WTC11 (cell line): ENCODE measurements at regions not wholly inside any gene's neighbourhood (a gene's known extent, or its start where the extent isn't known, plus 50 kb on each side); places are given as distances from the start of the nearest gene placed in this dataset.

Experiments
- ATAC-seq: fragments of 200-7000 bp; cut with Tn5 transposase; 2 replicates; pipeline ENCODE4 v1.10.0; 2021; ENCODE audit warnings: mild to moderate bottlenecking, moderate library complexity
- CTCF ChIA-PET: fragments of 300-600 bp; sonication (Branson Sonifier 250); formaldehyde crosslinking; loops from one replicate; lab custom pipeline; 2021; ENCODE audit warnings: antibody characterized with exemption; lab: Charles Lee
- POLR2A ChIA-PET: fragments of 350-600 bp; sonication (Branson Sonifier 250); formaldehyde crosslinking; loops from one replicate; lab custom pipeline; 2021; ENCODE audit warnings: antibody characterized with exemption; lab: Charles Lee
- DNase-seq: peaks from one replicate; pipeline ENCODE4 v3.0.0; 2021; ENCODE audit warnings: low spot score
- H3K27ac Mint-ChIP-seq: 2 replicates; pipeline ENCODE4 v1.8.0; 2021; ENCODE audit warnings: mixed read lengths
- H3K27me3 Mint-ChIP-seq: 2 replicates; pipeline ENCODE4 v1.8.0; 2021; ENCODE audit warnings: low read depth, mild to moderate bottlenecking, moderate library complexity, mixed read lengths
- H3K36me3 Mint-ChIP-seq: 2 replicates; pipeline ENCODE4 v1.8.0; 2021; ENCODE audit warnings: mixed read lengths
- H3K4me1 Mint-ChIP-seq: 2 replicates; pipeline ENCODE4 v1.8.0; 2022; ENCODE audit warnings: mixed read lengths
- H3K4me3 Mint-ChIP-seq: 2 replicates; pipeline ENCODE4 v1.8.0; 2021; ENCODE audit warnings: mild to moderate bottlenecking, moderate library complexity, mixed read lengths
- H3K9me3 Mint-ChIP-seq: 2 replicates; pipeline ENCODE4 v1.8.0; 2021; ENCODE audit warnings: mixed read lengths
- ETV6 ChIP-seq: sonication (generic); formaldehyde crosslinking; IDR thresholded peaks from 2 replicates; pipeline ENCODE4 v1.8.1; 2022; ENCODE audit warnings: mild to moderate bottlenecking, missing genetic modification reagents
- GABPB1 ChIP-seq: sonication (generic); formaldehyde crosslinking; IDR thresholded peaks from 2 replicates; pipeline ENCODE4 v1.8.1; 2023; ENCODE audit warnings: mild to moderate bottlenecking, missing genetic modification reagents
- GRHL2 ChIP-seq: fragments of 250-450 bp; sonication (Bioruptor Pico); IDR thresholded peaks from 2 replicates; pipeline ENCODE4 v1.8.0; 2022; ENCODE audit warnings: mild to moderate bottlenecking, moderate library complexity; ENCODE audit not compliant: insufficient replicate concordance, severe bottlenecking
- KAT7 ChIP-seq: sonication (generic); formaldehyde crosslinking; IDR thresholded peaks from 2 replicates; pipeline ENCODE4 v1.8.1; 2023; ENCODE audit warnings: missing genetic modification reagents, mild to moderate bottlenecking, borderline replicate concordance
- OVOL2 ChIP-seq: fragments of 250-450 bp; sonication (Bioruptor Pico); IDR thresholded peaks from 2 replicates; pipeline ENCODE4 v1.9.0; 2021; ENCODE audit warnings: mild to moderate bottlenecking, borderline replicate concordance
- RELA ChIP-seq: sonication (generic); formaldehyde crosslinking; IDR thresholded peaks from 2 replicates; pipeline ENCODE4 v1.8.1; 2022; ENCODE audit warnings: missing genetic modification reagents, mild to moderate bottlenecking, borderline replicate concordance
- SMAD3 ChIP-seq: sonication (generic); formaldehyde crosslinking; IDR thresholded peaks from 2 replicates; pipeline ENCODE4 v1.8.0; 2022; ENCODE audit warnings: missing genetic modification reagents, mild to moderate bottlenecking, borderline replicate concordance
- SMAD4 ChIP-seq: sonication (generic); formaldehyde crosslinking; IDR thresholded peaks from 2 replicates; pipeline ENCODE4 v1.8.0; 2022; ENCODE audit warnings: mild to moderate bottlenecking, missing genetic modification reagents
- TEAD4 ChIP-seq: sonication (generic); formaldehyde crosslinking; IDR thresholded peaks from 2 replicates; pipeline ENCODE4 v1.8.0; 2022; ENCODE audit warnings: mild to moderate bottlenecking, missing genetic modification reagents
- ZBTB21 ChIP-seq: sonication (generic); formaldehyde crosslinking; IDR thresholded peaks from 2 replicates; pipeline ENCODE4 v1.8.1; 2023; ENCODE audit warnings: mild to moderate bottlenecking, missing genetic modification reagents, borderline replicate concordance
- ZNF121 ChIP-seq: sonication (generic); formaldehyde crosslinking; IDR thresholded peaks from 2 replicates; pipeline ENCODE4 v1.8.0; 2023; ENCODE audit warnings: missing genetic modification reagents
- ZNF232 ChIP-seq: sonication (generic); formaldehyde crosslinking; IDR thresholded peaks from 2 replicates; pipeline ENCODE4 v1.8.0; 2022; ENCODE audit warnings: mild to moderate bottlenecking, missing genetic modification reagents
- ZNF263 ChIP-seq: sonication (generic); formaldehyde crosslinking; IDR thresholded peaks from 2 replicates; pipeline ENCODE4 v1.8.1; 2022; ENCODE audit warnings: low read depth, mild to moderate bottlenecking, moderate library complexity, missing genetic modification reagents
- ZNF416 ChIP-seq: fragments of 250-450 bp; sonication (Bioruptor Pico); IDR thresholded peaks from 2 replicates; pipeline ENCODE4 v1.9.0; 2021; ENCODE audit warnings: mild to moderate bottlenecking, inconsistent platforms
- ZNF671 ChIP-seq: fragments of 250-450 bp; sonication (Bioruptor Pico); IDR thresholded peaks from 2 replicates; pipeline ENCODE4 v1.8.0; 2021; ENCODE audit warnings: mild to moderate bottlenecking
- TF ChIP-seq, protein P1 (sequence below): sonication (generic); formaldehyde crosslinking; conservative IDR thresholded peaks from 2 replicates; pipeline ENCODE4 v1.8.1; 2023; ENCODE audit warnings: mild to moderate bottlenecking, low read depth, missing genetic modification reagents, moderate library complexity
- TF ChIP-seq, protein P2 (sequence below): sonication (generic); formaldehyde crosslinking; IDR thresholded peaks from 2 replicates; pipeline ENCODE4 v1.8.0; 2022; ENCODE audit warnings: mild to moderate bottlenecking, missing genetic modification reagents
- TF ChIP-seq, protein P3 (sequence below): sonication (generic); formaldehyde crosslinking; IDR thresholded peaks from 2 replicates; pipeline ENCODE4 v1.8.1; 2023; ENCODE audit warnings: mild to moderate bottlenecking, missing genetic modification reagents, moderate library complexity
- TF ChIP-seq, protein P4 (sequence below): sonication (generic); formaldehyde crosslinking; IDR thresholded peaks from 2 replicates; pipeline ENCODE4 v1.8.0; 2022; ENCODE audit warnings: mild to moderate bottlenecking, missing genetic modification reagents
- TF ChIP-seq, protein P5 (sequence below): fragments of 250-450 bp; sonication (Bioruptor Pico); IDR thresholded peaks from 2 replicates; pipeline ENCODE4 v1.8.0; 2021; ENCODE audit warnings: mild to moderate bottlenecking
- TF ChIP-seq, protein P6 (sequence below): sonication (generic); formaldehyde crosslinking; IDR thresholded peaks from 2 replicates; pipeline ENCODE4 v1.8.1; 2022; ENCODE audit warnings: low read depth, mild to moderate bottlenecking, moderate library complexity, missing genetic modification reagents, borderline replicate concordance

DNA sequence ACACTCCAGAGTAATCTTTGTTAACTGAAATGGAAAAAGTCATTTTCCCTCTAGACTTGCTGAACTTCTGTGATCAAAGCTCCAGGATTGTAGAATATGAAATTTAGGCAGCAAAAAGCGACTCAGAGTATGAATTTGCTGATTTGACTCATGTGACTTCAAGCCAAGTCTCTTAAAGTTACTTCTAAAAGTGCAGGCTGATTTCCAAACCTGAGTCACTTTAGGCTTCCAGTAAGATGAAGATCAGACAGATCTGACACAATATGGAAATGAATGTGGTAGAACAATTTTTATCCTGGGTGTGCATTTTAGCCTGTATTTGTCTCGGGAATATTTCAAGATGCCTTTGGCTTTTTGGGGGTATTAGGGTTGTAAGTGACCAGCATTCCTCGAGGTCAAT, 151.0 kb upstream of the TMTC4 start (continued):
- TF ChIP-seq, protein P1, sequence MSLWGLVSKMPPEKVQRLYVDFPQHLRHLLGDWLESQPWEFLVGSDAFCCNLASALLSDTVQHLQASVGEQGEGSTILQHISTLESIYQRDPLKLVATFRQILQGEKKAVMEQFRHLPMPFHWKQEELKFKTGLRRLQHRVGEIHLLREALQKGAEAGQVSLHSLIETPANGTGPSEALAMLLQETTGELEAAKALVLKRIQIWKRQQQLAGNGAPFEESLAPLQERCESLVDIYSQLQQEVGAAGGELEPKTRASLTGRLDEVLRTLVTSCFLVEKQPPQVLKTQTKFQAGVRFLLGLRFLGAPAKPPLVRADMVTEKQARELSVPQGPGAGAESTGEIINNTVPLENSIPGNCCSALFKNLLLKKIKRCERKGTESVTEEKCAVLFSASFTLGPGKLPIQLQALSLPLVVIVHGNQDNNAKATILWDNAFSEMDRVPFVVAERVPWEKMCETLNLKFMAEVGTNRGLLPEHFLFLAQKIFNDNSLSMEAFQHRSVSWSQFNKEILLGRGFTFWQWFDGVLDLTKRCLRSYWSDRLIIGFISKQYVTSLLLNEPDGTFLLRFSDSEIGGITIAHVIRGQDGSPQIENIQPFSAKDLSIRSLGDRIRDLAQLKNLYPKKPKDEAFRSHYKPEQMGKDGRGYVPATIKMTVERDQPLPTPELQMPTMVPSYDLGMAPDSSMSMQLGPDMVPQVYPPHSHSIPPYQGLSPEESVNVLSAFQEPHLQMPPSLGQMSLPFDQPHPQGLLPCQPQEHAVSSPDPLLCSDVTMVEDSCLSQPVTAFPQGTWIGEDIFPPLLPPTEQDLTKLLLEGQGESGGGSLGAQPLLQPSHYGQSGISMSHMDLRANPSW (CRISPR knock-in tag), result no peak
- TF ChIP-seq, protein P2, sequence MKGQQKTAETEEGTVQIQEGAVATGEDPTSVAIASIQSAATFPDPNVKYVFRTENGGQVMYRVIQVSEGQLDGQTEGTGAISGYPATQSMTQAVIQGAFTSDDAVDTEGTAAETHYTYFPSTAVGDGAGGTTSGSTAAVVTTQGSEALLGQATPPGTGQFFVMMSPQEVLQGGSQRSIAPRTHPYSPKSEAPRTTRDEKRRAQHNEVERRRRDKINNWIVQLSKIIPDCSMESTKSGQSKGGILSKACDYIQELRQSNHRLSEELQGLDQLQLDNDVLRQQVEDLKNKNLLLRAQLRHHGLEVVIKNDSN (CRISPR knock-in tag), result no peak
- TF ChIP-seq ZNF121 (CRISPR knock-in tag) (no peak), ZBTB21 (CRISPR knock-in tag) (no peak), ZNF416 (CRISPR knock-in tag) (no peak), GABPB1 (CRISPR knock-in tag) (no peak), SMAD3 (CRISPR knock-in tag) (no peak), GRHL2 (CRISPR knock-in tag) (no peak), KAT7 (CRISPR knock-in tag) (no peak), ETV6 (CRISPR knock-in tag) (no peak)

DNA sequence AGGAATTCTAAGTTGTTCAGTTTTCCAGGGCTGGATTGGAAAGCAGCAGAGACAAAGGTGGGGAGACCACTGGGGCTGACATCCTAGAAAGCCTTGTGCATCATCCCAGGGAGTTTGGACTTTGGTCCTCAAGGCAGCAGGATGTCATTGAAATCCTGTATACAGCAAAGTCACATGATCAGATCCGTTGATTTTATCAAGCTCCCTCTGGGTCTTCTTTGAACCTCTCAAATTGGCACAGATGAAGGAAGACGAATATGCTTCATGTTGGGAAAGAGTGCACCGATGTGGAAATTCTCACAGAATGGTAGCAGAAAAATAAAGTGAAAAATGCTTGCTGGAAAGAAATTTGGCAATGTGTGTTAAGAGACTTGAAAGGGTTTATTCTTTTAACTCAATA, 149.8 kb upstream of the TMTC4 start:
- no peaks in the 10 kb centered on the region for H3K36me3 Mint-ChIP-seq
- ATAC-seq (no peak), DNase-seq (no peak)
- ChIA-PET CTCF (no interaction called here), POLR2A (interaction anchor here (0.6 kb wide), 1 partner anchor 18 kb away, joined by 3 read pairs; no protein-coding TSS in a partner anchor)
- no peaks in the 10 kb centered on the region for H3K27me3 Mint-ChIP-seq
- TF ChIP-seq ZNF263 (CRISPR knock-in tag), result no peak
- TF ChIP-seq, protein P3, sequence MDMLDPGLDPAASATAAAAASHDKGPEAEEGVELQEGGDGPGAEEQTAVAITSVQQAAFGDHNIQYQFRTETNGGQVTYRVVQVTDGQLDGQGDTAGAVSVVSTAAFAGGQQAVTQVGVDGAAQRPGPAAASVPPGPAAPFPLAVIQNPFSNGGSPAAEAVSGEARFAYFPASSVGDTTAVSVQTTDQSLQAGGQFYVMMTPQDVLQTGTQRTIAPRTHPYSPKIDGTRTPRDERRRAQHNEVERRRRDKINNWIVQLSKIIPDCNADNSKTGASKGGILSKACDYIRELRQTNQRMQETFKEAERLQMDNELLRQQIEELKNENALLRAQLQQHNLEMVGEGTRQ, result peak; percentile 21; the same call in 1 of the 2 replicates
- TF ChIP-seq, all 79 proteins: peak for 1
- Mint-ChIP-seq H3K27ac (no peak overlapping the region), H3K4me1 (peaks cover 18% of the 10 kb centered on the region), H3K4me3 (no peak overlapping the region), H3K9me3 (no peaks in the 10 kb centered on the region)

DNA sequence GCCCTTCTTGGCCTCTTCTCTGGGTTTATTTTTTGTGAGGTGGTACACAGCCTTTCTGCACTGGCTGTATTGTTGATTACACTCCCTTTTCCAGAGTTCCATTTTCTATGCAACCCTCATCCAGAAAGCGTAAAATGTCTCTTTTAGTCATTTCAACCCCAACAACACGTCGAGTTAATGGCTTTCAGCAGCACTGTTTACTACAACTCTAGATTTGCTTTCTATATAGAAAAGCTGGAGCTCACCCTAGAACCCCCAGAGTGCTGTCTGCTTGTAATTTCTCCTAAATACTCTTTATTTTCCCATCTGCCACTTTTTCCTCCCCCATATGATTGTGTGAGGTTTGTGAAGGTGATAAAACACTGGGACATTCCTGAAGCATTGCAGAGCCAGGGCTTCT, 148.9 kb upstream of the TMTC4 start:
- no peak overlapping the region for H3K4me3 Mint-ChIP-seq
- DNase-seq (no peak), ATAC-seq (no peak)
- peaks cover 18% of the 10 kb centered on the region for H3K4me1 Mint-ChIP-seq
- TF ChIP-seq TEAD4 (CRISPR knock-in tag) (no peak), OVOL2 (no peak), ZNF671 (CRISPR knock-in tag) (no peak), RELA (CRISPR knock-in tag) (no peak)
- TF ChIP-seq, protein P2 (CRISPR knock-in tag), result no peak
- H3K27ac Mint-ChIP-seq, result no peak overlapping the region
- ChIA-PET POLR2A (interaction anchor here (0.6 kb wide), 1 partner anchor 17 kb away, joined by 3 read pairs; no protein-coding TSS in a partner anchor), CTCF (no interaction called here)
- H3K9me3 Mint-ChIP-seq, result peaks cover 2% of the 10 kb centered on the region
- H3K27me3 Mint-ChIP-seq, result no peaks in the 10 kb centered on the region
- no peaks in the 10 kb centered on the region for H3K36me3 Mint-ChIP-seq

DNA sequence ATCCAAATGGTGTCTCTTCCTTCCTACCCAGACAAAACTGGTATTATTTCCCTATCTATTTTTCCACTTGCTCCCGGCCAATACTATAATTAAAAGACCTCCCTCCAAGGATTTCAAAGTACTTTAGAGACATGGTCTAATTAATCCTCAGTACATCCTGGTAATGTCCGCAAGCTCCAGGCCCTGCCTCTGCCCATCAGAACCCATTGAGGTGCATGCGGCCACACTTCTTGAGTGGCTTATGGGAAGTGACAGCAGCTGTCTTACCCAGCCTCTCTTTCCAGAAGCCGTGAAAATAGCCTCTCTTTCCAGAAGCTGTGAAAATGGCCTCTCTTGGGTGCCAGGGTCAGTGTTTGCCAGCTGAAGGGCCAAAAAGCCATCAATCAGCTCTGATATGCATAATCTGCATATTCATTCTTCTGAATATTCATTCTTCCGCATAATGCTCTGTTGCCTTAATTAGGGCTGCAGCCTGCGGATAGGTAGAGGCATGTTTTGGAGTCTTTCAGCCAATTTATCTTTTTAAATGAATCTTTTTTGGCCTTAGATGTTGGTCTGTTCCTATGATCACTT, 148.4 kb upstream of the TMTC4 start:
- peaks cover 7% of the 10 kb centered on the region for H3K9me3 Mint-ChIP-seq
- ChIA-PET POLR2A (no interaction called here), CTCF (no interaction called here)
- DNase-seq, result no peak
- no peaks in the 10 kb centered on the region for H3K27me3 Mint-ChIP-seq
- no peak for ATAC-seq
- H3K27ac Mint-ChIP-seq, result no peak overlapping the region
- no peak overlapping the region for H3K4me3 Mint-ChIP-seq
- H3K36me3 Mint-ChIP-seq, result peaks cover 4% of the 10 kb centered on the region
- H3K4me1 Mint-ChIP-seq, result peaks cover 18% of the 10 kb centered on the region
- TF ChIP-seq, protein P4, sequence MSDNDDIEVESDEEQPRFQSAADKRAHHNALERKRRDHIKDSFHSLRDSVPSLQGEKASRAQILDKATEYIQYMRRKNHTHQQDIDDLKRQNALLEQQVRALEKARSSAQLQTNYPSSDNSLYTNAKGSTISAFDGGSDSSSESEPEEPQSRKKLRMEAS (CRISPR knock-in tag), result no peak
- TF ChIP-seq SMAD4 (no peak), SMAD3 (CRISPR knock-in tag) (no peak), ZNF232 (CRISPR knock-in tag) (no peak)
- TF ChIP-seq, protein P5, sequence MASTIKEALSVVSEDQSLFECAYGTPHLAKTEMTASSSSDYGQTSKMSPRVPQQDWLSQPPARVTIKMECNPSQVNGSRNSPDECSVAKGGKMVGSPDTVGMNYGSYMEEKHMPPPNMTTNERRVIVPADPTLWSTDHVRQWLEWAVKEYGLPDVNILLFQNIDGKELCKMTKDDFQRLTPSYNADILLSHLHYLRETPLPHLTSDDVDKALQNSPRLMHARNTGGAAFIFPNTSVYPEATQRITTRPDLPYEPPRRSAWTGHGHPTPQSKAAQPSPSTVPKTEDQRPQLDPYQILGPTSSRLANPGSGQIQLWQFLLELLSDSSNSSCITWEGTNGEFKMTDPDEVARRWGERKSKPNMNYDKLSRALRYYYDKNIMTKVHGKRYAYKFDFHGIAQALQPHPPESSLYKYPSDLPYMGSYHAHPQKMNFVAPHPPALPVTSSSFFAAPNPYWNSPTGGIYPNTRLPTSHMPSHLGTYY (CRISPR knock-in tag), result no peak
- TF ChIP-seq, protein P6, sequence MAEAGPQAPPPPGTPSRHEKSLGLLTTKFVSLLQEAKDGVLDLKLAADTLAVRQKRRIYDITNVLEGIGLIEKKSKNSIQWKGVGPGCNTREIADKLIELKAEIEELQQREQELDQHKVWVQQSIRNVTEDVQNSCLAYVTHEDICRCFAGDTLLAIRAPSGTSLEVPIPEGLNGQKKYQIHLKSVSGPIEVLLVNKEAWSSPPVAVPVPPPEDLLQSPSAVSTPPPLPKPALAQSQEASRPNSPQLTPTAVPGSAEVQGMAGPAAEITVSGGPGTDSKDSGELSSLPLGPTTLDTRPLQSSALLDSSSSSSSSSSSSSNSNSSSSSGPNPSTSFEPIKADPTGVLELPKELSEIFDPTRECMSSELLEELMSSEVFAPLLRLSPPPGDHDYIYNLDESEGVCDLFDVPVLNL (CRISPR knock-in tag), result no peak
- TF ChIP-seq, protein P3, result no peak
